Thyroid gland (tissue), 4 donors: ENCODE measurements at regions not wholly inside any gene's neighbourhood (a gene's known extent, or its start where the extent isn't known, plus 50 kb on each side); places are given as distances from the start of the nearest gene placed in this dataset.

ENCODE experiments used
- DNase-seq, 2 donors: peaks; one replicate each; pipeline ENCODE4 v3.0.0-alpha.2; 2019
- H3K27ac ChIP-seq, 3 donors: fragments of 200-600 bp; sonication (generic); 1 replicate in 2 of 3; 2 replicates in 1 of 3; pipeline ENCODE4 v1.5.1; 2016 to 2019; ENCODE audit warnings: mild to moderate bottlenecking in 1 of 3, moderate library complexity in 1 of 3
- H3K27me3 ChIP-seq: fragments of 200-600 bp; sonication (generic); one replicate; pipeline ENCODE4 v1.5.1; 2019
- H3K36me3 ChIP-seq, 2 donors: fragments of 200-600 bp; sonication (generic); one replicate each; pipeline ENCODE4 v1.5.1; 2016 to 2019
- H3K4me1 ChIP-seq, 2 donors: fragments of 200-600 bp; sonication (generic); one replicate each; pipeline ENCODE4 v1.5.1; 2017 to 2019
- H3K4me3 ChIP-seq, 3 donors: fragments of 200-600 bp; sonication (generic); replicated peaks in 1 of 3; 1 replicate in 2 of 3; 2 replicates in 1 of 3; pipeline ENCODE4 v1.5.1; 2016; ENCODE audit warnings: mild to moderate bottlenecking in 1 of 3
- H3K9me3 ChIP-seq: fragments of 200-600 bp; sonication (generic); one replicate; pipeline ENCODE4 v1.5.1; 2017
- POLR2A ChIP-seq, 2 donors: fragments of 450-650 bp; IDR thresholded peaks; one replicate each; pipeline ENCODE4 v1.6.1; 2017; ENCODE audit warnings: antibody characterized with exemption in 2 of 2, mild to moderate bottlenecking in 2 of 2, moderate library complexity in 1 of 2
- WGBS, 2 donors: methylation state at CpG; one replicate each; pipeline ENCODE4 v1.1.5; 2017; 5-methylcytosine and 5-hydroxymethylcytosine counted together
- intact Hi-C: fragments of 100-400 bp; cut with DNase I; formaldehyde crosslinking; loops from one replicate; pipeline ENCODE4 v1.15.1; 2023
- TF ChIP-seq, protein P1 (sequence below), 6 experiments: fragments of 200-600 bp in 3 of 6; fragments of 450-650 bp in 3 of 6; sonication (generic) in 3 of 6; IDR thresholded peaks; one replicate each; pipeline ENCODE4 v1.5.1; 2016 to 2019; ENCODE audit warnings: antibody characterized with exemption in 6 of 6, mild to moderate bottlenecking in 2 of 6, inconsistent platforms in 1 of 6, moderate library complexity in 1 of 6

DNA sequence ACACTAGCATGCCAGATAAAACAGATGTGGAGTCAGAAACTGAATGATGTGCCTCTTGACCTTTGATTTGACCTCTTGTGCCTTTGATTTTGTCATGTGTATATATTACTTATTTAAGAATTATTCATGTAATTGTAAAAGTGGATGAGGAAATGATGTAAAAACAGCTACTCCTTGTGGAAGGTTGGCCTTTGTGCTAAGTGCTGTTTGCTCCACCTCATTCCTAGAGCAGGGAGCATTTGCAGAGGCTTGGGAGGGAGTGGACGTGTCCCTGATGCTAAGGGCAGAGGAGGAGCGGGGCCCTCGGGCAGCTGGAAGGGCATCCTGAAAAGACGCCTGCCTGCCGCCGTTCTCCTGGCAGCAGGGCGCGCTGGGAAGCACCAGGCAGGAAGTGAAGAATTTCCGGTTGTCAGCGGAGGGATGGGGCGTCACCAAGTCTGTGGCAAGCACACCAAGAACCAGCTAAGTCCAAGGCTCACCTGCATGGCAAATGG, 197.6 kb upstream of the ZNF32 start:
- TF ChIP-seq, protein P1, sequence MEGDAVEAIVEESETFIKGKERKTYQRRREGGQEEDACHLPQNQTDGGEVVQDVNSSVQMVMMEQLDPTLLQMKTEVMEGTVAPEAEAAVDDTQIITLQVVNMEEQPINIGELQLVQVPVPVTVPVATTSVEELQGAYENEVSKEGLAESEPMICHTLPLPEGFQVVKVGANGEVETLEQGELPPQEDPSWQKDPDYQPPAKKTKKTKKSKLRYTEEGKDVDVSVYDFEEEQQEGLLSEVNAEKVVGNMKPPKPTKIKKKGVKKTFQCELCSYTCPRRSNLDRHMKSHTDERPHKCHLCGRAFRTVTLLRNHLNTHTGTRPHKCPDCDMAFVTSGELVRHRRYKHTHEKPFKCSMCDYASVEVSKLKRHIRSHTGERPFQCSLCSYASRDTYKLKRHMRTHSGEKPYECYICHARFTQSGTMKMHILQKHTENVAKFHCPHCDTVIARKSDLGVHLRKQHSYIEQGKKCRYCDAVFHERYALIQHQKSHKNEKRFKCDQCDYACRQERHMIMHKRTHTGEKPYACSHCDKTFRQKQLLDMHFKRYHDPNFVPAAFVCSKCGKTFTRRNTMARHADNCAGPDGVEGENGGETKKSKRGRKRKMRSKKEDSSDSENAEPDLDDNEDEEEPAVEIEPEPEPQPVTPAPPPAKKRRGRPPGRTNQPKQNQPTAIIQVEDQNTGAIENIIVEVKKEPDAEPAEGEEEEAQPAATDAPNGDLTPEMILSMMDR (IDR thresholded peaks at IDR 0.05) = no peak
- no peak for TF ChIP-seq POLR2A (IDR thresholded peaks at IDR 0.05)
- DNase-seq = peak in 1 of 2 donors; percentile 13
- Histone ChIP-seq H3K4me3 (no peak overlapping the region), H3K27me3 (no peaks in the 10 kb centered on the region), H3K27ac (peak overlapping the region in 2 of 3 donors; percentile 8 to 27), H3K36me3 (no peaks in the 10 kb centered on the region), H3K4me1 (peaks cover 0 to 4% of the 10 kb centered on the region in 2 donors), H3K9me3 (no peaks in the 10 kb centered on the region)
- intact Hi-C loops = no loop called here
- 41 to 73% methylated on average over 11 of the region's 11 CpGs for WGBS, 2 donors

- H3K36me3 ChIP-seq = no peaks in the 10 kb centered on the region
- no peak overlapping the region for H3K27ac ChIP-seq
- H3K4me1 ChIP-seq = peaks cover 0 to 4% of the 10 kb centered on the region in 2 donors
- no peak overlapping the region for H3K4me3 ChIP-seq
- H3K9me3 ChIP-seq = no peaks in the 10 kb centered on the region
- 75 to 76% methylated on average over 5 of the region's 5 CpGs for WGBS, 2 donors
- DNase-seq = no peak
- TF ChIP-seq, protein P1 (IDR thresholded peaks at IDR 0.05) = no peak
- no peak for TF ChIP-seq POLR2A (IDR thresholded peaks at IDR 0.05)
- H3K27me3 ChIP-seq = no peaks in the 10 kb centered on the region
- intact Hi-C loops = no loop called here
Measured at GRCh38 chr10:43845121-43845520, 196.4 kb upstream of the ZNF32 start.

- H3K9me3 ChIP-seq = no peaks in the 10 kb centered on the region
- intact Hi-C loops = no loop called here
- H3K4me3 ChIP-seq = no peak overlapping the region
- H3K27me3 ChIP-seq = no peaks in the 10 kb centered on the region
- no peak overlapping the region for H3K27ac ChIP-seq
- TF ChIP-seq, protein P1 (IDR thresholded peaks at IDR 0.05) = no peak
- TF ChIP-seq POLR2A (IDR thresholded peaks at IDR 0.05) = no peak
- WGBS, 2 donors = 75 to 87% methylated on average over 4 of the region's 4 CpGs
- H3K4me1 ChIP-seq = peaks cover 0 to 4% of the 10 kb centered on the region in 2 donors
- no peaks in the 10 kb centered on the region for H3K36me3 ChIP-seq
- no peak for DNase-seq
Measured at GRCh38 chr10:43844221-43844620, 195.5 kb upstream of the ZNF32 start.

DNA sequence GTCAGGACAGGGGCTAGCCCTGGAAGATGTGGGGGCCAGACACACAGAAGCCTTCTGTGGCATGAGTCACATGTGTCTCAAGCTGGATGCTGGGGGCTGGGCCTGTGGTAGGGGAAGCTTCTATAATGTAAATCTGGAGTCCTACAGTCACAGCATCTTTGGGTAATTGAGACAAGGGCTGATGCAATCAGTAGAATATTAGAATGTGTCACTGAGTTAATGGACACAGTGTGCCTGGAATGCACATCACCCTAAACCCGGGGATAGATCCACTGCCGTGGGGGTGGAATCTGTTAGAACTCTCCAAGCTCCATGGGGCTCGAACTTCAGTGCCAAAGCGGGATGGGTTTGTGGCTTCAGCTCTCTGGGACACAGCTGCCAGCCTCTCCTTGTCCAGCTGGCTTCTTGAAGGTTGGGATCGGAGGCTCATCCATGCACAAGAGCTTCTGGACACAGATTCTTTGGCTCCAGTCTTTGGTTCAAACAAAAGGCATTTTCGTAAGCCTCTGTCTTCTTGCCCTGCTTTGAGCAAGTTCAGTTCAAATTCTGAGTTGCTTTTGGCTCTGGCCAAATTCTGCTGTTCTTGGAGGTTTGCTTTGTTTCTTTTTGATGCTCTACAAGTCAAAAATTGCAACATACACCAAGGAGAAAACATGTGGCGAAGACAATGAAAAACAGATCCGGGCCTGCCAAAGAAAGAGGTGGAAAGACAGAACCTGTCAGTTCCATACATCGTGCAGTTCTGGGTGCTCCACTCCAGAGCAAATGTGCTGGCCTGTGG, 194.8 kb upstream of the ZNF32 start:
- Histone ChIP-seq H3K4me1 (peaks cover 0 to 4% of the 10 kb centered on the region in 2 donors), H3K27ac (peak overlapping the region in 1 of 3 donors; percentile 26), H3K9me3 (no peaks in the 10 kb centered on the region), H3K36me3 (no peaks in the 10 kb centered on the region), H3K4me3 (no peak overlapping the region), H3K27me3 (no peaks in the 10 kb centered on the region)
- intact Hi-C loops = no loop called here
- WGBS, 2 donors = 77 to 81% methylated on average over 7 to 9 of the region's 9 CpGs
- TF ChIP-seq POLR2A (IDR thresholded peaks at IDR 0.05) = no peak
- TF ChIP-seq, protein P1 (IDR thresholded peaks at IDR 0.05) = no peak
- DNase-seq = no peak

- TF ChIP-seq POLR2A (IDR thresholded peaks at IDR 0.05) = no peak
- TF ChIP-seq, protein P1 (IDR thresholded peaks at IDR 0.05) = no peak
- no peak for DNase-seq
- WGBS, 2 donors = 79 to 80% methylated on average over 9 of the region's 9 CpGs
- Histone ChIP-seq H3K36me3 (no peaks in the 10 kb centered on the region), H3K4me3 (no peak overlapping the region), H3K4me1 (peaks cover 0 to 4% of the 10 kb centered on the region in 2 donors), H3K27ac (no peak overlapping the region), H3K27me3 (no peaks in the 10 kb centered on the region), H3K9me3 (no peaks in the 10 kb centered on the region)
- intact Hi-C loops = no loop called here
Measured at GRCh38 chr10:43842496-43842895, 193.8 kb upstream of the ZNF32 start.
